GM10266 (cell line): ENCODE measurements at regions not wholly inside any gene's neighbourhood (a gene's known extent, or its start where the extent isn't known, plus 50 kb on each side); places are given as distances from the start of the nearest gene placed in this dataset.
"Not testable (repeated sequence)": the region's sequence is repeated elsewhere in the genome, so short reads cannot be mapped to it uniquely, and the experiment has no call there.

Experiments used
- DNase-seq: peaks from one replicate; pipeline ENCODE4 v3.0.0; 2012; ENCODE audit errors: extremely low spot score

DNA sequence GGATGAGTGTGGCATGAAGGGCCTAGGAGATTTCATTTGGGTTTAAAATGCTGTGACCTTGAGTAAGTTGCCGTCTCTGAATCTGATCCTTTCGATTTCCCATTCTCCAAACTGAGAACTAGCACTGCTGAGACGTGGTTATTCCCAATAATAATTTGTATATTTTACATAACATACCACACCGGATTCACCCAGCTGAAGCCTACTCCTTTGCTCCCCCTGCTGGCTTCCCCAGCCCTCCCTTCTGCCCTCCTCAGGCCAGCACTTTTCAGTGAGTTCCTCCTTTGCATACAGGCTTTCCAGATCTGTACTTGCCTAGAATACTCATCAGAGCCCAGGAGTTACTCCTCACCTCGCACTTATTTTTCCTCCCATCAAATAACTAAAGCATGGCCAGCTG is 255.1 kb downstream of the OR4F29 start:
- DNase-seq = not testable (repeated sequence)

DNA sequence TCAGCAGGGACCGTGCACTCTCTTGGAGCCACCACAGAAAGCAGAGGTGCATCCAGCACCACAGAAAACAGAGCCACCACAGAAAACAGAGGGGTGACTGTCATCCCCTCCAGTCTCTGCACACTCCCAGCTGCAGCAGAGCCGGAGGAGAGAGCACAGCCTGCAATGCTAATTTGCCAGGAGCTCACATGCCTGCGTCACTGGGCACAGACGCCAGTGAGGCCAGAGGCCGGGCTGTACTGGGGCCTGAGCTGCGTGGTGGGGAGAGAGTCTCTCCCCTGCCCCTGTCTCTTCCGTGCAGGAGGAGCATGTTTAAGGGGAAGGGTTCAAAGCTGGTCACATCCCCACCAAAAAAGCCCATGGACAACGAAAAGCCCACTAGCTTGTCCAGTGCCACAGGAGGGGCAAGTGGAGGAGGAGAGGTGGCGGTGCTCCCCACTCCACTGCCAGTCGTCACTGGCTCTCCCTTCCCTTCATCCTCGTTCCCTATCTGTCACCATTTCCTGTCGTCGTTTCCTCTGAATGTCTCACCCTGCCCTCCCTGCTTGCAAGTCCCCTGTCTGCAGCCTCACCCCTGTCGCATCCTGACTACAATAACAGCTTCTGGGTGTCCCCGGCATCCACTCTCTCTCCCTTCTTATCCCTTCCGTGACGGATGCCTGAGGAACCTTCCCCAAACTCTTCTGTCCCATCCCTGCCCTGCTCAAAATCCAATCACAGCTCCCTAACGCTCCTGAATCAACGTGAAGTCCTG is 260.0 kb downstream of the OR4F29 start:
- not testable (repeated sequence) for DNase-seq

DNA sequence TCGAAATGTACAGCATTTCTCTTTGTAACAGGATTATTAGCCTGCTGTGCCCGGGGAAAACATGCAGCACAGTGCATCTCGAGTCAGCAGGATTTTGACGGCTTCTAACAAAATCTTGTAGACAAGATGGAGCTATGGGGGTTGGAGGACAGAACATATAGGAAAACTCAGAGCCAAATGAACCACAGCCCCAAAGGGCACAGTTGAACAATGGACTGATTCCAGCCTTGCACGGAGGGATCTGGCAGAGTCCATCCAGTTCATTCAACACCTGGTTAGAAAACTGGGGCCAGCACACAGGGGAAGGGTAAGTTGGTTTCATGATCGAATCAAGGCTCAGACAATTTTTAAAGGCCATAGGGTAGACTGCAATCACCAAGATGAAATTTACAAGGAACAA is 260.8 kb downstream of the OR4F29 start:
- DNase-seq = not testable (repeated sequence)

DNA sequence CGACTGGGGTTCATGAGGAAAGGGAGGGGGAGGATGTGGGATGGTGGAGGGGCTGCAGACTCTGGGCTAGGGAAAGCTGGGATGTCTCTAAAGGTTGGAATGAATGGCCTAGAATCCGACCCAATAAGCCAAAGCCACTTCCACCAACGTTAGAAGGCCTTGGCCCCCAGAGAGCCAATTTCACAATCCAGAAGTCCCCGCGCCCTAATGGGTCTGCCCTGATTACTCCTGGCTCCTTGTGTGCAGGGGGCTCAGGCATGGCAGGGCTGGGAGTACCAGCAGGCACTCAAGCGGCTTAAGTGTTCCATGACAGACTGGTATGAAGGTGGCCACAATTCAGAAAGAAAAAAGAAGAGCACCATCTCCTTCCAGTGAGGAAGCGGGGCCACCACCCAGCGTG is 261.6 kb downstream of the OR4F29 start:
- DNase-seq = not testable (repeated sequence)

- DNase-seq = not testable (repeated sequence)
Measured at GRCh38 chr1:189270-189669, 262.2 kb downstream of the OR4F29 start.

GRCh38 chr1:187298-187697 is 264.2 kb downstream of the OR4F29 start:
- DNase-seq = not testable (repeated sequence)

DNA sequence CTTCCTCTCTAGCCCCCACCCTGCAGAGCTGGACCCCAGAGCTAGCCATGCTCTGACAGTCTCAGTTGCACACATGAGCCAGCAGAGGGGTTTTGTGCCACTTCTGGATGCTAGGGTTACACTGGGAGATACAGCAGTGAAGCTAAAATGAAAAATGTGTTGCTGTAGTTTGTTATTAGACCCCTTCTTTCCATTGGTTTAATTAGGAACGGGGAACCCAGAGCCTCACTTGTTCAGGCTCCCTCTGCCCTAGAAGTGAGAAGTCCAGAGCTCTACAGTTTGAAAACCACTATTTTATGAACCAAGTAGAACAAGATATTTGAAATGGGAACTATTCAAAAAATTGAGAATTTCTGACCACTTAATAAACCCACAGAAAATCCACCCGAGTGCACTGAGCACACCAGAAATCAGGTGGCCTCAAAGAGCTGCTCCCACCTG is 264.8 kb downstream of the OR4F29 start:
- not testable (repeated sequence) for DNase-seq

GRCh38 chr1:186223-186622 is 265.3 kb downstream of the OR4F29 start:
- not testable (repeated sequence) for DNase-seq

DNA sequence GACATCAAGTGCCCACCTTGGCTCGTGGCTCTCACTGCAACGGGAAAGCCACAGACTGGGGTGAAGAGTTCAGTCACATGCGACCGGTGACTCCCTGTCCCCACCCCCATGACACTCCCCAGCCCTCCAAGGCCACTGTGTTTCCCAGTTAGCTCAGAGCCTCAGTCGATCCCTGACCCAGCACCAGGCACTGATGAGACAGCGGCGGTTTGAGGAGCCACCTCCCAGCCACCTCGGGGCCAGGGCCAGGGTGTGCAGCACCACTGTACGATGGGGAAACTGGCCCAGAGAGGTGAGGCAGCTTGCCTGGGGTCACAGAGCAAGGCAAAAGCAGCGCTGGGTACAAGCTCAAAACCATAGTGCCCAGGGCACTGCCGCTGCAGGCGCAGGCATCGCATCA is 266.0 kb downstream of the OR4F29 start:
- not testable (repeated sequence) for DNase-seq

DNA sequence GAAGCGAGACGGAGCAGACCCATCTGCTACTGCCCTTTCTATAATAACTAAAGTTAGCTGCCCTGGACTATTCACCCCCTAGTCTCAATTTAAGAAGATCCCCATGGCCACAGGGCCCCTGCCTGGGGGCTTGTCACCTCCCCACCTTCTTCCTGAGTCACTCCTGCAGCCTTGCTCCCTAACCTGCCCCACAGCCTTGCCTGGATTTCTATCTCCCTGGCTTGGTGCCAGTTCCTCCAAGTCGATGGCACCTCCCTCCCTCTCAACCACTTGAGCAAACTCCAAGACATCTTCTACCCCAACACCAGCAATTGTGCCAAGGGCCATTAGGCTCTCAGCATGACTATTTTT is 267.2 kb downstream of the OR4F29 start:
- DNase-seq = not testable (repeated sequence)

DNA sequence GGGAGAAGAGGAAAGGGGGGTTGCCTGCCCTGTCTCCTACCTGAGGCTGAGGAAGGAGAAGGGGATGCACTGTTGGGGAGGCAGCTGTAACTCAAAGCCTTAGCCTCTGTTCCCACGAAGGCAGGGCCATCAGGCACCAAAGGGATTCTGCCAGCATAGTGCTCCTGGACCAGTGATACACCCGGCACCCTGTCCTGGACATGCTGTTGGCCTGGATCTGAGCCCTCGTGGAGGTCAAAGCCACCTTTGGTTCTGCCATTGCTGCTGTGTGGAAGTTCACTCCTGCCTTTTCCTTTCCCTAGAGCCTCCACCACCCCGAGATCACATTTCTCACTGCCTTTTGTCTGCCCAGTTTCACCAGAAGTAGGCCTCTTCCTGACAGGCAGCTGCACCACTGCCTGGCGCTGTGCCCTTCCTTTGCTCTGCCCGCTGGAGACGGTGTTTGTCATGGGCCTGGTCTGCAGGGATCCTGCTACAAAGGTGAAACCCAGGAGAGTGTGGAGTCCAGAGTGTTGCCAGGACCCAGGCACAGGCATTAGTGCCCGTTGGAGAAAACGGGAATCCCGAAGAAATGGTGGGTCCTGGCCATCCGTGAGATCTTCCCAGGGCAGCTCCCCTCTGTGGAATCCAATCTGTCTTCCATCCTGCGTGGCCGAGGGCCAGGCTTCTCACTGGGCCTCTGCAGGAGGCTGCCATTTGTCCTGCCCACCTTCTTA is 267.7 kb downstream of the OR4F29 start:
- DNase-seq = not testable (repeated sequence)

GRCh38 chr1:183081-183480 is 268.4 kb downstream of the OR4F29 start:
- DNase-seq = not testable (repeated sequence)

- DNase-seq = not testable (repeated sequence)
Measured at GRCh38 chr1:182631-183030, 268.8 kb downstream of the OR4F29 start.

DNA sequence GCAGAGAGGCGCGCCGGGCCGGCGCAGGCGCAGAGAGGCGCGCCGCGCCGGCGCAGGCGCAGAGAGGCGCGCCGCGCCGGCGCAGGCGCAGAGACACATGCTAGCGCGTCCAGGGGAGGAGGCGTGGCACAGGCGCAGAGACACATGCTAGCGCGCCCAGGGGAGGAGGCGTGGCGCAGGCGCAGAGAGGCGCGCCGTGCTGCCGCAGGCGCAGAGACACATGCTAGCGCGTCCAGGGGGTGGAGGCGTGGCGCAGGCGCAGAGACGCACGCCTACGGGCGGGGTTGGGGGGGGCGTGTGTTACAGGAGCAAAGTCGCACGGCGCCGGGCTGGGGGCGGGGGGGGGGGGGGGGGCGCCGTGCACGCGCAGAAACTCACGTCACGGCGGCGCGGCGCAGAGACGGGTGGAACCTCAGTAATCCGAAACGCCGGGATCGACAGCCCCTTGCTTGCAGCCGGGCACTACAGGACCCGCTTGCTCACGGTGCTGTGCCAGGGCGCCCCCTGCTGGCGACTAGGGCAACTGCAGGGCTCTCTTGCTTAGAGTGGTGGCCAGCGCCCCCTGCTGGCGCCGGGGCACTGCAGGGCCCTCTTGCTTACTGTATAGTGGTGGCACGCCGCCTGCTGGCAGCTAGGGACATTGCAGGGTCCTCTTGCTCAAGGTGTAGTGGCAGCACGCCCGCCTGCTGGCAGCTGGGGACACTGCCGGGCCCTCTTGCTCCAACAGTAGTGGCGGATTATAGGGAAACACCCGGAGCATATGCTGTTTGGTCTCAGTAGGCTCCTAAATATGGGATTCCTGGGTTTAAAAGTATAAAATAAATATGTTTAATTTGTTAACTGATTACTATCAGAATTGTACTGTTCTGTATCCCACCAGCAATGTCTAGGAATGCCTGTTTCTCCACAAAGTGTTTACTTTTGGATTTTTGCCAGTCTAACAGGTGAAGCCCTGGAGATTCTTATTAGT is 269.9 kb downstream of the OR4F29 start:
- not testable (repeated sequence) for DNase-seq

DNA sequence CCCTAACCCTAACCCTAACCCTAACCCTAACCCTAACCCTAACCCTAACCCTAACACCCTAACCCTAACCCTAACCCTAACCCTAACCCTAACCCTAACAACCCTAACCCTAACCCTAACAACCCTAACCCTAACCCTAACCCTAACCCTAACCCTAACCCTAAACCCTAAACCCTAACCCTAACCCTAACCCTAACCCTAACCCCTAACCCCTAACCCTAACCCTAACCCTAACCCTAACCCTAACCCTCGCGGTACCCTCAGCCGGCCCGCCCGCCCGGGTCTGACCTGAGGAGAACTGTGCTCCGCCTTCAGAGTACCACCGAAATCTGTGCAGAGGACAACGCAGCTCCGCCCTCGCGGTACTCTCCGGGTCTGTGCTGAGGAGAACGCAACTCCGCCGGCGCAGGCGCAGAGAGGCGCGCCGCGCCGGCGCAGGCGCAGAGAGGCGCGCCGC is 270.7 kb downstream of the OR4F29 start:
- not testable (repeated sequence) for DNase-seq

GRCh38 chr1:138842-139241 is 312.6 kb downstream of the OR4F29 start:
- not testable (repeated sequence) for DNase-seq

DNA sequence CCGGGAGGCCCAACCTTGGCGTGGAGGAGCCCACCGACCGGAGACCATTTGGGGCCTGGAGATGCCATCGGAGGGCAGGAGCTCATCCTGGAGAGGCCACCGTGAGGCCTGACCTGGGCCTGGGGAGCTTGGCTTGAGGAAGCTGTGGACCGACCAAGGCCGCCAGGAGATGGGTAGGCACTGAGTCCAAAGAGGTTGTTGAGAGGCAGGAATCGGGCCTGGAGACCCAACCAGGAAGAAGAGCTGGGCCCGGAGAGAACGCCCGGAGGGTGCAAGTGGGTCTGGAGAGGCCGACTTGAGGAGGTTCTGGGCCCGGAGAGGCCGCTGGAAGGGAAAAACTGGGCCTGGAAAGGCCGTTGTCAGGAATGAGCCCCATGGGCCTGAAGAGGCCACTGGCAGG is 313.8 kb downstream of the OR4F29 start:
- not testable (repeated sequence) for DNase-seq

DNA sequence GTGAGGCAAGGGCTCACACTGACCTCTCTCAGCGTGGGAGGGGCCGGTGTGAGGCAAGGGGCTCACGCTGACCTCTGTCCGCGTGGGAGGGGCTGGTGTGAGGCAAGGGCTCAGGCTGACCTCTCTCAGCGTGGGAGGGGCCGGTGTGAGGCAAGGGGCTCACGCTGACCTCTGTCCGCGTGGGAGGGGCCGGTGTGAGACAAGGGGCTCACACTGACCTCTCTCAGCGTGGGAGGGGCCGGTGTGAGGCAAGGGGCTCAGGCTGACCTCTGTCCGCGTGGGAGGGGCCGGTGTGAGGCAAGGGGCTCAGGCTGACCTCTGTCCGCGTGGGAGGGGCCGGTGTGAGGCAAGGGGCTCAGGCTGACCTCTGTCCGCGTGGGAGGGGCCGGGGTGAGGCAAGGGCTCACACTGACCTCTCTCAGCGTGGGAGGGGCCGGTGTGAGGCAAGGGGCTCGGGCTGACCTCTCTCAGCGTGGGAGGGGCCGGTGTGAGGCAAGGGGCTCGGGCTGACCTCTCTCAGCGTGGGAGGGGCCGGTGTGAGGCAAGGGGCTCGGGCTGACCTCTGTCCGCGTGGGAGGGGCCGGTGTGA is 315.0 kb downstream of the OR4F29 start:
- not testable (repeated sequence) for DNase-seq

DNA sequence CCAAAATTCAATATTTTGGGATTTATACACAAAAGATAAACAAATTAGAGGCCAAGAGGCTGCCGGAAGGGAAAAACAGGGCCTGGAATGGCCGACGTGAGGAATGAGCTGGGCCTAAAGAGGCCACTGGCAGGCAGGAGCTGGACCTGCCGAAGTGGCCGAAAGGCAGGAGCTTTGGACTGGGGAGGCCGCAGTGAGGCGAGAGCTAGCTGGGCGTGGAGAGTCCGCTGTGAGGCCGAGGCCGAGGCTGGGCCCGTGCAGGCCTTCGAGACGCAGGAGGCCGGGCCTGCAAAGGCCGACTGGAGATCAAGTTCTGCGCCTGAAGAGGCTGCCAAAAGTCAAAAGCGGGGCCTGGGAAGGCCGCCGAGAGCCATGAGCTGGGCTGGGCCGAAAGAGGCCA is 316.5 kb downstream of the OR4F29 start:
- DNase-seq = not testable (repeated sequence)

DNA sequence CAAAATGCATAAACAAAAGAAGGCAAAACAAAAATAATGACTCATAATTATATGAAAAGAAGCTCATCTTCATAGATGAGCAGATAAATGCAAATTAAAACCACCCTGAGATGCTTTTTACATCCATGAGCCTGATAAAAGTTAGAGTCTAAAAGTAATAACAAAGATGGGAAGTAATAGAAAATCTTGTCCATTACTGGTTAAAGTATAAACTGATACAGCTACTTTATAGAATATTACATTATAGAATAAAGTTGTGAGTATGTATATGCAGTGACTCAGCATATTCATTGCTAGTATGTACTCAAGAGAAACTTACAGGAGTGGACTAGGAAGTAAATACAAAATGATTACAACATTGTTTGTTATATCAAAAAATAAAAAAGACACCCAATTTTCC is 333.0 kb downstream of the OR4F29 start:
- DNase-seq = not testable (repeated sequence)

DNA sequence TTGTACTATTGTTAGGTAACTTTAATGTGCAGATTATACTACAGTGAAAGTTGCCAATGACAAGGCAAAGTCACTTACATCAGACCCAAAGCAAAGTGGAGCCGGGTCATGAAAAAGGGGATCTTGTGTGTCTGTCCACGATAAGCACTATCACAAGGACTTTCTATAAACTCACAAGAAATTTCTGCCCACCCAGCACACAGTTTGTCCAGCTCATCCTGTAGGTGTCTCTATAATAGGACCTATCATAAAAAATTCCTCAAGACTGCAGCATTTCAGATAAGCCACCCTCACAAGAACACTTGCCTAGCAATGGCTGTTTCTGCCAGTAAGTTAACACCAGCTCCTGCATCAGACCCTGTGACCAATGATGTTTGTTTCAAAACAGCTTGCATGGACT is 335.9 kb downstream of the OR4F29 start:
- not testable (repeated sequence) for DNase-seq
